ENCODE measurements at regions not wholly inside any gene's neighbourhood (a gene's known extent, or its start where the extent isn't known, plus 50 kb on each side); places are given as distances from the start of the nearest gene placed in this dataset.

DNA sequence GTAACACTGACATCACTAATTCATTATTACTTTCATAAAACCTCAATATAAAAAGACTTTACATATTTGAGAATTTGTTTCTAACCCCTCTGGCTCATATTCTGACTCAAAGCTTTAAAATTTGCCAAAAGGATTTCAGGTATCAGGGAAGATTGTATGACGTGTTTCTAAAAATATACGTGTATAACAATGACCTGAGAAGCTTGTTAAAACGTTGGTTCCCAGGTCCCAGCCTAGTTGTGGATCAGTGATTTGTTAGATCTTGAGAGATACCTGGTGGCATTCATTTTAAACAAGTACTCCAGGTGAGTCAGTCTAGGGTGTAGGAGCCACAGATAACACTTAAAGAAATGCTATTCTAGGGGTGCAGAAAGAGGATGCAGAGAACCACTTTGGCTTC, 1096.8 kb upstream of the NXPH2 start:
- TF ChIP-seq, protein P1, sequence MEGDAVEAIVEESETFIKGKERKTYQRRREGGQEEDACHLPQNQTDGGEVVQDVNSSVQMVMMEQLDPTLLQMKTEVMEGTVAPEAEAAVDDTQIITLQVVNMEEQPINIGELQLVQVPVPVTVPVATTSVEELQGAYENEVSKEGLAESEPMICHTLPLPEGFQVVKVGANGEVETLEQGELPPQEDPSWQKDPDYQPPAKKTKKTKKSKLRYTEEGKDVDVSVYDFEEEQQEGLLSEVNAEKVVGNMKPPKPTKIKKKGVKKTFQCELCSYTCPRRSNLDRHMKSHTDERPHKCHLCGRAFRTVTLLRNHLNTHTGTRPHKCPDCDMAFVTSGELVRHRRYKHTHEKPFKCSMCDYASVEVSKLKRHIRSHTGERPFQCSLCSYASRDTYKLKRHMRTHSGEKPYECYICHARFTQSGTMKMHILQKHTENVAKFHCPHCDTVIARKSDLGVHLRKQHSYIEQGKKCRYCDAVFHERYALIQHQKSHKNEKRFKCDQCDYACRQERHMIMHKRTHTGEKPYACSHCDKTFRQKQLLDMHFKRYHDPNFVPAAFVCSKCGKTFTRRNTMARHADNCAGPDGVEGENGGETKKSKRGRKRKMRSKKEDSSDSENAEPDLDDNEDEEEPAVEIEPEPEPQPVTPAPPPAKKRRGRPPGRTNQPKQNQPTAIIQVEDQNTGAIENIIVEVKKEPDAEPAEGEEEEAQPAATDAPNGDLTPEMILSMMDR (IDR thresholded peaks at IDR 0.05), result no peak
- TF ChIP-seq POLR2A (IDR thresholded peaks at IDR 0.05), result no peak
